PC-3 (cell line): ENCODE measurements at regions not wholly inside any gene's neighbourhood (a gene's known extent, or its start where the extent isn't known, plus 50 kb on each side); places are given as distances from the start of the nearest gene placed in this dataset.
A peak's percentile ranks its signal among the peaks of the same experiment; 100 is the strongest.
"Not testable (repeated sequence)": the region's sequence is repeated elsewhere in the genome, so short reads cannot be mapped to it uniquely, and the experiment has no call there.

ENCODE experiments used
- ATAC-seq: fragments of 200-7000 bp; cut with Tn5 transposase; 2 replicates; pipeline ENCODE4 v1.9.1; 2020; ENCODE audit warnings: mild to moderate bottlenecking, moderate library complexity
- BruUV-seq: library from RNA; stranded (reverse); fragments of 400-500 nt; replicated peaks from 2 replicates; lab custom pipeline; 2021; lab: Mats Ljungman, UMichigan
- CTCF ChIA-PET: fragments of 300-600 bp; sonication (Branson Sonifier 250); formaldehyde crosslinking; loops from one replicate; lab custom pipeline; 2022; ENCODE audit warnings: antibody characterized with exemption; lab: Charles Lee
- POLR2A ChIA-PET: fragments of 300-600 bp; sonication (Branson Sonifier 250); formaldehyde crosslinking; loops from one replicate; lab custom pipeline; 2022; ENCODE audit warnings: antibody characterized with exemption; ENCODE audit not compliant: unreplicated experiment; lab: Charles Lee
- DNase-seq: peaks from one replicate; pipeline ENCODE4 v3.0.0-alpha.2; 2015
- H2AFZ ChIP-seq: fragments of 300-600 bp; sonication (generic); 2 replicates; pipeline ENCODE4 v1.6.0; 2016; ENCODE audit warnings: antibody characterized with exemption, low read length
- H3F3A ChIP-seq: fragments of 300-600 bp; sonication (generic); one replicate; pipeline ENCODE4 v1.6.0; 2017; ENCODE audit warnings: antibody characterized with exemption, low read length, control low read depth, mild to moderate bottlenecking; ENCODE audit not compliant: unreplicated experiment
- H3K27ac ChIP-seq: fragments of 300-600 bp; sonication (generic); 2 replicates; pipeline ENCODE4 v1.5.1; 2016; ENCODE audit warnings: mild to moderate bottlenecking, low read length
- H3K27me3 ChIP-seq: fragments of 300-600 bp; sonication (generic); 2 replicates; pipeline ENCODE4 v1.6.1; 2016; ENCODE audit warnings: low read length, mixed read lengths
- H3K36me3 ChIP-seq: fragments of 300-600 bp; sonication (generic); 2 replicates; pipeline ENCODE4 v1.6.1; 2016; ENCODE audit warnings: low read depth, mixed run types, low read length, mixed read lengths
- H3K4me1 ChIP-seq: fragments of 300-600 bp; sonication (generic); 2 replicates; pipeline ENCODE4 v1.5.1; 2016; ENCODE audit warnings: low read length; ENCODE audit not compliant: insufficient read depth
- H3K4me2 ChIP-seq: fragments of 300-600 bp; sonication (generic); 2 replicates; pipeline ENCODE4 v1.6.0; 2016; ENCODE audit warnings: low read length
- H3K4me3 ChIP-seq: fragments of 300-600 bp; sonication (generic); 2 replicates; pipeline ENCODE4 v1.5.1; 2016; ENCODE audit warnings: mild to moderate bottlenecking, low read length, mixed read lengths
- H3K79me2 ChIP-seq: fragments of 300-600 bp; sonication (generic); 2 replicates; pipeline ENCODE4 v1.6.1; 2017; ENCODE audit warnings: low read length, mixed read lengths
- H3K9ac ChIP-seq: fragments of 300-600 bp; sonication (generic); 2 replicates; pipeline ENCODE4 v1.6.0; 2016; ENCODE audit warnings: mild to moderate bottlenecking, low read length
- H3K9me2 ChIP-seq: fragments of 300-600 bp; sonication (generic); replicated peaks from 2 replicates; pipeline ENCODE4 v1.6.1; 2016; ENCODE audit warnings: mixed run types, low read length, mixed read lengths
- H3K9me3 ChIP-seq: fragments of 300-600 bp; sonication (generic); 2 replicates; pipeline ENCODE4 v1.6.1; 2016; ENCODE audit warnings: low read length, mixed read lengths
- H4K20me1 ChIP-seq: fragments of 300-600 bp; sonication (generic); 2 replicates; pipeline ENCODE4 v1.6.1; 2016; ENCODE audit warnings: low read length, mixed read lengths
- EZH2 ChIP-seq: fragments of 300-600 bp; sonication (generic); IDR thresholded peaks from one replicate; pipeline ENCODE4 v1.6.1; 2017; ENCODE audit warnings: antibody characterized with exemption, mild to moderate bottlenecking, low read length; ENCODE audit not compliant: unreplicated experiment
- EZH2phosphoT487 ChIP-seq: fragments of 300-600 bp; sonication (generic); IDR thresholded peaks from 2 replicates; pipeline ENCODE4 v1.6.1; 2018; ENCODE audit warnings: mild to moderate bottlenecking, antibody characterized with exemption, low read length, borderline replicate concordance
- intact Hi-C: fragments of 100-400 bp; cut with micrococcal nuclease; formaldehyde crosslinking; loops from 2 replicates; pipeline ENCODE4 v1.9.0; 2023
- TF ChIP-seq, protein P1 (sequence below): fragments of 300-600 bp; sonication (generic); conservative IDR thresholded peaks from 2 replicates; pipeline ENCODE4 v1.5.1; 2017; ENCODE audit warnings: antibody characterized with exemption, low read depth, mild to moderate bottlenecking, low read length

DNA sequence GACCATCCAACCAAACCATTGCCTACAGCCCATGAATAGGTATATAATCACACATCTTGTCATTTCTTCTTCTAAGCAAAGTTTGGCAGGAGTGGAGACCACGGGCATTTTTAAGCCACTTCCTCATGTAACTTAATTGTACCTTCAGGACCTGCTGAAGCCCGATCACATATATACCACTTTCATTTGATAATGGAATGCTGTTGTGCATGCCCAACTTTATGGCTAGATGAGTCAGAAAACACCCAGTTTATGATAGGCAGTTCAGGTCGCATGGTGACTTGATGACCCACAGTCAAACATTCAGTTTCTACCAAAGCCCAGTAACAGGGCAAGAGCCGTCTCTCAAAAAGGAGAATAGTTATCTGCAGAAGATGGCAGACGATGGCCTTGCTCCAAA is 2295.0 kb upstream of the ACO1 start:
- Histone ChIP-seq H3K9me2 (no peaks in the 10 kb centered on the region), H3K9me3 (no peaks in the 10 kb centered on the region), H3K27me3 (no peaks in the 10 kb centered on the region), H3K4me2 (no peak overlapping the region), H3K4me3 (no peak overlapping the region), H4K20me1 (no peaks in the 10 kb centered on the region), H3K4me1 (no peaks in the 10 kb centered on the region), H2AFZ (no peak overlapping the region), H3K9ac (no peak overlapping the region), H3K36me3 (no peaks in the 10 kb centered on the region), H3K27ac (no peak overlapping the region), H3F3A (no peaks in the 10 kb centered on the region), H3K79me2 (no peaks in the 10 kb centered on the region)
- CTCF ChIA-PET, result no interaction called here
- intact Hi-C loops, result no loop called here
- ATAC-seq (no peak), DNase-seq (no peak)
- no TSS peak for BruUV-seq
- TF ChIP-seq EZH2phosphoT487 (no peak), EZH2 (no peak)
- TF ChIP-seq, protein P1, sequence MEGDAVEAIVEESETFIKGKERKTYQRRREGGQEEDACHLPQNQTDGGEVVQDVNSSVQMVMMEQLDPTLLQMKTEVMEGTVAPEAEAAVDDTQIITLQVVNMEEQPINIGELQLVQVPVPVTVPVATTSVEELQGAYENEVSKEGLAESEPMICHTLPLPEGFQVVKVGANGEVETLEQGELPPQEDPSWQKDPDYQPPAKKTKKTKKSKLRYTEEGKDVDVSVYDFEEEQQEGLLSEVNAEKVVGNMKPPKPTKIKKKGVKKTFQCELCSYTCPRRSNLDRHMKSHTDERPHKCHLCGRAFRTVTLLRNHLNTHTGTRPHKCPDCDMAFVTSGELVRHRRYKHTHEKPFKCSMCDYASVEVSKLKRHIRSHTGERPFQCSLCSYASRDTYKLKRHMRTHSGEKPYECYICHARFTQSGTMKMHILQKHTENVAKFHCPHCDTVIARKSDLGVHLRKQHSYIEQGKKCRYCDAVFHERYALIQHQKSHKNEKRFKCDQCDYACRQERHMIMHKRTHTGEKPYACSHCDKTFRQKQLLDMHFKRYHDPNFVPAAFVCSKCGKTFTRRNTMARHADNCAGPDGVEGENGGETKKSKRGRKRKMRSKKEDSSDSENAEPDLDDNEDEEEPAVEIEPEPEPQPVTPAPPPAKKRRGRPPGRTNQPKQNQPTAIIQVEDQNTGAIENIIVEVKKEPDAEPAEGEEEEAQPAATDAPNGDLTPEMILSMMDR, result no peak
- POLR2A ChIA-PET, result no interaction called here

DNA sequence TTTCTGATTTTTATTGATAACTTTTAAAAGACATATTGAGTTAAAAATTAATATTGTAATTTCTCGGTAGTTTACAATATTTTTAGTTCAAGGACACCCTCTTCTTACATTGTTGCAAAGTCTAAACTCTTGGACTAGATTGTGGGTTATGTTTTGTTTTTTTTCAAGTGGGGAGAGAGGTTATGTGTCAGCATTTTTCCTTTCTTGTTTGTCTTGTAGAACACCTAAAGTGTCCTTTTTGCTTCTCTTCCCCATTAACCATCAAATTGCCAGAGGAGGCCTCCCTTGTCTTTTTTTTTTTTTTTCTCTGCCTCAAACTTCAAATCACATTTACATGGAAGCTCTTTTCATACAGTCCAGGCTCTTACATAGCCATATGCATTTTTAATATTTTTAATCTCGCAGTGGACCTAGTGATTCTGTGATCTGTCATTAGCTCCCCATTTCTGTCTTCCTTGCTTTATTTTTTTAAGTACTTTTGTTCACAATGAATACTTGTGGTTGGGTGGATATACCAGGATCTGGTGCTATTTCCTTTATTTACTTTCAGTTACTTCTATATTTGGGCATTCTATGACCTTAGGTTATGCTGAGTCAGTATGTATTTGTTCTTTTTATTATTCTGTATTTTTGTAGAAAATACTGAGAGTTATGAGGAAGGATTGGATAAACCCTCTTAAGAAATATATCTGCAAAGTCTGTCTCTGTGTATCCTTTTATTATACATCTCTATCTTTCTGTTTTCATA is 2280.6 kb upstream of the ACO1 start:
- peak; percentile 11 for DNase-seq
- TF ChIP-seq EZH2phosphoT487 (no peak), EZH2 (no peak)
- TF ChIP-seq, protein P1, result no peak
- ChIA-PET CTCF (no interaction called here), POLR2A (no interaction called here)
- no peaks in the 10 kb centered on the region for H3K9me3 ChIP-seq
- intact Hi-C loops, result no loop called here
- no peaks in the 10 kb centered on the region for H3F3A ChIP-seq
- no peak overlapping the region for H3K4me3 ChIP-seq
- no TSS peak for BruUV-seq
- H2AFZ ChIP-seq, result no peak overlapping the region
- H3K27ac ChIP-seq, result no peak overlapping the region
- no peak overlapping the region for H3K4me2 ChIP-seq
- H3K4me1 ChIP-seq, result no peaks in the 10 kb centered on the region
- no peaks in the 10 kb centered on the region for H3K27me3 ChIP-seq
- H3K79me2 ChIP-seq, result no peaks in the 10 kb centered on the region
- no peak overlapping the region for H3K9ac ChIP-seq
- H3K9me2 ChIP-seq, result no peaks in the 10 kb centered on the region
- no peaks in the 10 kb centered on the region for H3K36me3 ChIP-seq
- no peaks in the 10 kb centered on the region for H4K20me1 ChIP-seq
- ATAC-seq, result no peak

DNA sequence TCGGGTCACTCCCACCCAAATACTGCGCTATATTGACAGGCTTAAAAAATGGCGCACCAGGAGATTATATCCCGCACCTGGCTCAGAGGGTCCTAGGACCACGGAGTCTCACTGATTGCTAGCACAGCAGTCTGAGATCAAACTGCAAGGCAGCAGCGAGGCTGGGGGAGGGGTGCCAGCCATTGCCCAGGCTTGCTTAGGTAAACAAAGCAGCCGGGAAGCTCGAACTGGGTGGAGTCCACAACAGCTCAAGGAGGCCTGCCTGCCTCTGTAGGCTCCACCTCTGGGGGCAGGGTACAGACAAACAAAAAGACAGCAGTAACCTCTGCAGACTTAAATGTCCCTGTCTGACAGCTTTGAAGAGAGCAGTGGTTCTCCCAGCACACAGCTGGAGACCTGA is 2277.3 kb upstream of the ACO1 start:
- intact Hi-C loops, ATAC-seq, BruUV-seq, POLR2A ChIA-PET, H3K27me3 ChIP-seq, H3K9ac ChIP-seq, H3K36me3 ChIP-seq, H3K9me3 ChIP-seq, H3K79me2 ChIP-seq, H3K9me2 ChIP-seq, H3K4me1 ChIP-seq, H4K20me1 ChIP-seq, H3F3A ChIP-seq, CTCF ChIA-PET, H3K27ac ChIP-seq, H3K4me3 ChIP-seq, DNase-seq, H2AFZ ChIP-seq, H3K4me2 ChIP-seq: not testable (repeated sequence)
